SK-N-SH treated with all-trans-retinoic acid at 6 μM for 48 hours (cell line): ENCODE measurements at regions not wholly inside any gene's neighbourhood (a gene's known extent, or its start where the extent isn't known, plus 50 kb on each side); places are given as distances from the start of the nearest gene placed in this dataset.

Experiments
- ATAC-seq: fragments of 200-7000 bp; cut with Tn5 transposase; 3 replicates; pipeline ENCODE4 v1.9.1; 2020; ENCODE audit warnings: mild to moderate bottlenecking, moderate library complexity
- BACH2 ChIP-seq: fragments of 250-450 bp; sonication (Bioruptor Pico); IDR thresholded peaks from 2 replicates; pipeline ENCODE4 v1.9.0; 2021; ENCODE audit warnings: mild to moderate bottlenecking, borderline replicate concordance
- CSDC2 ChIP-seq: fragments of 250-450 bp; sonication (Bioruptor Pico); IDR thresholded peaks from 2 replicates; pipeline ENCODE4 v1.5.0; 2020; ENCODE audit warnings: mild to moderate bottlenecking, moderate library complexity
- ESRRG ChIP-seq: fragments of 250-450 bp; sonication (Bioruptor Pico); IDR thresholded peaks from 2 replicates; pipeline ENCODE4 v1.6.1; 2021; ENCODE audit warnings: mild to moderate bottlenecking
- GLIS3 ChIP-seq: fragments of 250-450 bp; sonication (Bioruptor Pico); IDR thresholded peaks from 2 replicates; pipeline ENCODE4 v1.5.0; 2020; ENCODE audit warnings: mild to moderate bottlenecking, moderate library complexity
- OSR1 ChIP-seq: fragments of 250-450 bp; sonication (Bioruptor Pico); IDR thresholded peaks from 2 replicates; pipeline ENCODE4 v1.8.0; 2022; ENCODE audit warnings: moderate library complexity, mild to moderate bottlenecking, inconsistent platforms
- RARB ChIP-seq: fragments of 250-450 bp; sonication (Bioruptor Pico); IDR thresholded peaks from 2 replicates; pipeline ENCODE4 v1.8.0; 2021; ENCODE audit warnings: mild to moderate bottlenecking, moderate library complexity
- SNAI2 ChIP-seq: fragments of 250-450 bp; sonication (Bioruptor Pico); IDR thresholded peaks from 2 replicates; pipeline ENCODE4 v1.5.0; 2020; ENCODE audit warnings: mild to moderate bottlenecking, moderate library complexity
- TOX ChIP-seq: fragments of 250-450 bp; sonication (Bioruptor Pico); IDR thresholded peaks from 2 replicates; pipeline ENCODE4 v1.8.0; 2021; ENCODE audit warnings: mild to moderate bottlenecking, moderate library complexity, borderline replicate concordance
- ZC3H10 ChIP-seq: fragments of 250-450 bp; sonication (Bioruptor Pico); IDR thresholded peaks from 2 replicates; pipeline ENCODE4 v1.5.1; 2021; ENCODE audit warnings: mild to moderate bottlenecking, moderate library complexity
- ZFP3 ChIP-seq: fragments of 250-450 bp; sonication (Bioruptor Pico); IDR thresholded peaks from 2 replicates; pipeline ENCODE4 v1.5.0; 2020; ENCODE audit warnings: mild to moderate bottlenecking, moderate library complexity
- ZFP30 ChIP-seq: fragments of 450-650 bp; formaldehyde crosslinking; IDR thresholded peaks from 2 replicates; pipeline ENCODE4 v1.5.0; 2022; ENCODE audit warnings: mild to moderate bottlenecking, moderate library complexity
- ZNF565 ChIP-seq: fragments of 450-650 bp; formaldehyde crosslinking; conservative IDR thresholded peaks from 2 replicates; pipeline ENCODE4 v1.5.0; 2020; ENCODE audit warnings: low read depth, mild to moderate bottlenecking, moderate library complexity
- ZNF70 ChIP-seq: fragments of 450-650 bp; formaldehyde crosslinking; IDR thresholded peaks from 2 replicates; pipeline ENCODE4 v1.5.0; 2020; ENCODE audit warnings: mild to moderate bottlenecking, moderate library complexity
- ZNF8 ChIP-seq: fragments of 450-650 bp; formaldehyde crosslinking; IDR thresholded peaks from 2 replicates; pipeline ENCODE4 v1.5.0; 2020; ENCODE audit warnings: mild to moderate bottlenecking, moderate library complexity
- TF ChIP-seq, protein P1 (sequence below): fragments of 250-450 bp; sonication (Bioruptor Pico); IDR thresholded peaks from 2 replicates; pipeline ENCODE4 v1.5.1; 2021; ENCODE audit warnings: mild to moderate bottlenecking, moderate library complexity
- TF ChIP-seq, protein P2 (sequence below): fragments of 250-450 bp; sonication (Bioruptor Pico); IDR thresholded peaks from 2 replicates; pipeline ENCODE4 v1.8.0; 2020; ENCODE audit warnings: mild to moderate bottlenecking, moderate library complexity, borderline replicate concordance
- TF ChIP-seq, protein P3 (sequence below): fragments of 250-450 bp; sonication (Bioruptor Pico); IDR thresholded peaks from 2 replicates; pipeline ENCODE4 v1.5.1; 2020; ENCODE audit warnings: low read depth, mild to moderate bottlenecking, moderate library complexity
- TF ChIP-seq, protein P4 (sequence below): fragments of 250-450 bp; sonication (Bioruptor Pico); IDR thresholded peaks from 2 replicates; pipeline ENCODE4 v1.8.0; 2021; ENCODE audit warnings: low read depth, mild to moderate bottlenecking, moderate library complexity, borderline replicate concordance
- TF ChIP-seq, protein P5 (sequence below): fragments of 250-450 bp; sonication (Bioruptor Pico); IDR thresholded peaks from 2 replicates; pipeline ENCODE4 v1.5.0; 2020; ENCODE audit warnings: mild to moderate bottlenecking, moderate library complexity

DNA sequence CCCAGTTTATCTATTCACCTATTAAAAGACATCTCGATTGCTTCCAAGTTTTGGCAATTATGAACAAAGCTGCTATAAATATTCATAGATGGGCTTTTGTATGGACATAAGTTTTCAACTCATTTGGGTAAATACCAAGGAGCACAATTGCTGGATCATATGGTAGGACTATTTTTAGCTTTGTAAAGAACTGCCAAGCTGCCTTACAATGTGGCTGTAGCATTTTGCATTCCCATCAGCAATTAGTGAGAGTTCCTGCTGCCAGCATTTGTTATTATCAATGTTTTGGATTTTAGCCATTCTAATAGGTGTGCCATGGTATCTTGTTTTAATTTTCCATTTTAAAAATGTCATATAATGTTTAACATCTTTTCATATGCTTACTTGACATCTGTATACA, 475.6 kb upstream of the NCAM2 start:
- TF ChIP-seq CSDC2 (CRISPR knock-in tag): no peak
- TF ChIP-seq, protein P1, sequence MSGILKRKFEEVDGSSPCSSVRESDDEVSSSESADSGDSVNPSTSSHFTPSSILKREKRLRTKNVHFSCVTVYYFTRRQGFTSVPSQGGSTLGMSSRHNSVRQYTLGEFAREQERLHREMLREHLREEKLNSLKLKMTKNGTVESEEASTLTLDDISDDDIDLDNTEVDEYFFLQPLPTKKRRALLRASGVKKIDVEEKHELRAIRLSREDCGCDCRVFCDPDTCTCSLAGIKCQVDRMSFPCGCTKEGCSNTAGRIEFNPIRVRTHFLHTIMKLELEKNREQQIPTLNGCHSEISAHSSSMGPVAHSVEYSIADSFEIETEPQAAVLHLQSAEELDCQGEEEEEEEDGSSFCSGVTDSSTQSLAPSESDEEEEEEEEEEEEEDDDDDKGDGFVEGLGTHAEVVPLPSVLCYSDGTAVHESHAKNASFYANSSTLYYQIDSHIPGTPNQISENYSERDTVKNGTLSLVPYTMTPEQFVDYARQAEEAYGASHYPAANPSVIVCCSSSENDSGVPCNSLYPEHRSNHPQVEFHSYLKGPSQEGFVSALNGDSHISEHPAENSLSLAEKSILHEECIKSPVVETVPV (CRISPR knock-in tag): no peak
- TF ChIP-seq RARB (CRISPR knock-in tag): no peak
- TF ChIP-seq, protein P2, sequence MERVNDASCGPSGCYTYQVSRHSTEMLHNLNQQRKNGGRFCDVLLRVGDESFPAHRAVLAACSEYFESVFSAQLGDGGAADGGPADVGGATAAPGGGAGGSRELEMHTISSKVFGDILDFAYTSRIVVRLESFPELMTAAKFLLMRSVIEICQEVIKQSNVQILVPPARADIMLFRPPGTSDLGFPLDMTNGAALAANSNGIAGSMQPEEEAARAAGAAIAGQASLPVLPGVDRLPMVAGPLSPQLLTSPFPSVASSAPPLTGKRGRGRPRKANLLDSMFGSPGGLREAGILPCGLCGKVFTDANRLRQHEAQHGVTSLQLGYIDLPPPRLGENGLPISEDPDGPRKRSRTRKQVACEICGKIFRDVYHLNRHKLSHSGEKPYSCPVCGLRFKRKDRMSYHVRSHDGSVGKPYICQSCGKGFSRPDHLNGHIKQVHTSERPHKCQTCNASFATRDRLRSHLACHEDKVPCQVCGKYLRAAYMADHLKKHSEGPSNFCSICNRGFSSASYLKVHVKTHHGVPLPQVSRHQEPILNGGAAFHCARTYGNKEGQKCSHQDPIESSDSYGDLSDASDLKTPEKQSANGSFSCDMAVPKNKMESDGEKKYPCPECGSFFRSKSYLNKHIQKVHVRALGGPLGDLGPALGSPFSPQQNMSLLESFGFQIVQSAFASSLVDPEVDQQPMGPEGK: no peak
- no peak for TF ChIP-seq ZNF8 (CRISPR knock-in tag)
- no peak for TF ChIP-seq GLIS3 (CRISPR knock-in tag)
- TF ChIP-seq ZFP30 (CRISPR knock-in tag): no peak
- no peak for TF ChIP-seq ESRRG (CRISPR knock-in tag)
- no peak for TF ChIP-seq BACH2 (CRISPR knock-in tag)
- TF ChIP-seq ZFP3 (CRISPR knock-in tag): no peak
- no peak for TF ChIP-seq SNAI2 (CRISPR knock-in tag)
- TF ChIP-seq OSR1 (CRISPR knock-in tag): no peak
- TF ChIP-seq, protein P3, sequence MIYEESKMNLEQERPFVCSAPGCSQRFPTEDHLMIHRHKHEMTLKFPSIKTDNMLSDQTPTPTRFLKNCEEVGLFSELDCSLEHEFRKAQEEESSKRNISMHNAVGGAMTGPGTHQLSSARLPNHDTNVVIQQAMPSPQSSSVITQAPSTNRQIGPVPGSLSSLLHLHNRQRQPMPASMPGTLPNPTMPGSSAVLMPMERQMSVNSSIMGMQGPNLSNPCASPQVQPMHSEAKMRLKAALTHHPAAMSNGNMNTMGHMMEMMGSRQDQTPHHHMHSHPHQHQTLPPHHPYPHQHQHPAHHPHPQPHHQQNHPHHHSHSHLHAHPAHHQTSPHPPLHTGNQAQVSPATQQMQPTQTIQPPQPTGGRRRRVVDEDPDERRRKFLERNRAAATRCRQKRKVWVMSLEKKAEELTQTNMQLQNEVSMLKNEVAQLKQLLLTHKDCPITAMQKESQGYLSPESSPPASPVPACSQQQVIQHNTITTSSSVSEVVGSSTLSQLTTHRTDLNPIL: no peak
- no peak for TF ChIP-seq ZC3H10 (CRISPR knock-in tag)
- TF ChIP-seq TOX (CRISPR knock-in tag): no peak
- no peak for TF ChIP-seq ZNF70 (CRISPR knock-in tag)
- no peak for TF ChIP-seq ZNF565 (CRISPR knock-in tag)
- TF ChIP-seq, protein P4, sequence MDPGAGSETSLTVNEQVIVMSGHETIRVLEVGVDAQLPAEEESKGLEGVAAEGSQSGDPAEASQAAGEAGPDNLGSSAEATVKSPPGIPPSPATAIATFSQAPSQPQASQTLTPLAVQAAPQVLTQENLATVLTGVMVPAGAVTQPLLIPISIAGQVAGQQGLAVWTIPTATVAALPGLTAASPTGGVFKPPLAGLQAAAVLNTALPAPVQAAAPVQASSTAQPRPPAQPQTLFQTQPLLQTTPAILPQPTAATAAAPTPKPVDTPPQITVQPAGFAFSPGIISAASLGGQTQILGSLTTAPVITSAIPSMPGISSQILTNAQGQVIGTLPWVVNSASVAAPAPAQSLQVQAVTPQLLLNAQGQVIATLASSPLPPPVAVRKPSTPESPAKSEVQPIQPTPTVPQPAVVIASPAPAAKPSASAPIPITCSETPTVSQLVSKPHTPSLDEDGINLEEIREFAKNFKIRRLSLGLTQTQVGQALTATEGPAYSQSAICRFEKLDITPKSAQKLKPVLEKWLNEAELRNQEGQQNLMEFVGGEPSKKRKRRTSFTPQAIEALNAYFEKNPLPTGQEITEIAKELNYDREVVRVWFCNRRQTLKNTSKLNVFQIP: no peak
- TF ChIP-seq, protein P5, sequence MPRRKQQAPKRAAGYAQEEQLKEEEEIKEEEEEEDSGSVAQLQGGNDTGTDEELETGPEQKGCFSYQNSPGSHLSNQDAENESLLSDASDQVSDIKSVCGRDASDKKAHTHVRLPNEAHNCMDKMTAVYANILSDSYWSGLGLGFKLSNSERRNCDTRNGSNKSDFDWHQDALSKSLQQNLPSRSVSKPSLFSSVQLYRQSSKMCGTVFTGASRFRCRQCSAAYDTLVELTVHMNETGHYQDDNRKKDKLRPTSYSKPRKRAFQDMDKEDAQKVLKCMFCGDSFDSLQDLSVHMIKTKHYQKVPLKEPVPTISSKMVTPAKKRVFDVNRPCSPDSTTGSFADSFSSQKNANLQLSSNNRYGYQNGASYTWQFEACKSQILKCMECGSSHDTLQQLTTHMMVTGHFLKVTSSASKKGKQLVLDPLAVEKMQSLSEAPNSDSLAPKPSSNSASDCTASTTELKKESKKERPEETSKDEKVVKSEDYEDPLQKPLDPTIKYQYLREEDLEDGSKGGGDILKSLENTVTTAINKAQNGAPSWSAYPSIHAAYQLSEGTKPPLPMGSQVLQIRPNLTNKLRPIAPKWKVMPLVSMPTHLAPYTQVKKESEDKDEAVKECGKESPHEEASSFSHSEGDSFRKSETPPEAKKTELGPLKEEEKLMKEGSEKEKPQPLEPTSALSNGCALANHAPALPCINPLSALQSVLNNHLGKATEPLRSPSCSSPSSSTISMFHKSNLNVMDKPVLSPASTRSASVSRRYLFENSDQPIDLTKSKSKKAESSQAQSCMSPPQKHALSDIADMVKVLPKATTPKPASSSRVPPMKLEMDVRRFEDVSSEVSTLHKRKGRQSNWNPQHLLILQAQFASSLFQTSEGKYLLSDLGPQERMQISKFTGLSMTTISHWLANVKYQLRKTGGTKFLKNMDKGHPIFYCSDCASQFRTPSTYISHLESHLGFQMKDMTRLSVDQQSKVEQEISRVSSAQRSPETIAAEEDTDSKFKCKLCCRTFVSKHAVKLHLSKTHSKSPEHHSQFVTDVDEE (CRISPR knock-in tag): no peak
- TF ChIP-seq, all 23 proteins: peak for 0
- ATAC-seq: no peak

DNA sequence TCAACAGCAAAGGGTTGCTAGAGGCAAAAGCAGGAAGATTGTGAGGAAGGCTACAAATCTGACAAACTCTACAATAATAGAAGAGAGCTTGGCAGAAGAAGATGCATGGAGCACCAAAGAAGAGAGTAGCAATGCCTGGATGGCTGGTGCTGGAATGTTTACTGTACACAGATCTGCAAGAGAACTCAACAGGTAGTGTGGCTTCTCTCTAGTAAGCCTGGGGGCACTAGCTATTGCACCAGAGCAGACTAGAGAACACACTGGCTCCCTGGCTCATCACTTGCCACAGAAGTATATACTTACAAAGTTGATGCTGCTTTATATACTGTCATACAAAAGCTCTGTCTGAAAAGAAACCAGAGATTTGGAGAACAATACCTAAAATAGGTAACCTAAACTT, 475.0 kb upstream of the NCAM2 start:
- no peak for ATAC-seq
- TF ChIP-seq, protein P3: no peak
- TF ChIP-seq TOX (CRISPR knock-in tag) (no peak), ZNF565 (CRISPR knock-in tag) (no peak), ESRRG (CRISPR knock-in tag) (no peak), ZNF70 (CRISPR knock-in tag) (no peak), ZNF8 (CRISPR knock-in tag) (no peak), GLIS3 (CRISPR knock-in tag) (no peak)
- TF ChIP-seq, protein P2: no peak
